Upper lobe of left lung (tissue), 6 donors: ENCODE measurements at regions not wholly inside any gene's neighbourhood (a gene's known extent, or its start where the extent isn't known, plus 50 kb on each side); places are given as distances from the start of the nearest gene placed in this dataset.

Source experiments
- ATAC-seq, 2 donors: fragments of 200-7000 bp; cut with Tn5 transposase; one replicate each; pipeline ENCODE4 v1.9.1; 2022; ENCODE audit warnings: mild to moderate bottlenecking in 2 of 2, moderate library complexity in 2 of 2; ENCODE audit not compliant: low FRiP score in 2 of 2
- DNase-seq, 2 donors: peaks; one replicate each; pipeline ENCODE4 v3.0.0-alpha.2; 2019 to 2020
- H3K27ac ChIP-seq, 4 donors: fragments of 200-600 bp; sonication (generic); one replicate each; pipeline ENCODE4 v1.5.1; 2016 to 2019
- H3K27me3 ChIP-seq, 4 donors: fragments of 200-600 bp; sonication (generic); one replicate each; pipeline ENCODE4 v1.5.1; 2017 to 2019
- H3K36me3 ChIP-seq, 4 donors: fragments of 200-600 bp; sonication (generic); one replicate each; pipeline ENCODE4 v1.5.1; 2016 to 2019
- H3K4me1 ChIP-seq, 4 donors: fragments of 200-600 bp; sonication (generic); one replicate each; pipeline ENCODE4 v1.5.1; 2018 to 2019
- H3K4me3 ChIP-seq, 4 donors: fragments of 200-600 bp; sonication (generic); one replicate each; pipeline ENCODE4 v1.5.1; 2017 to 2019; ENCODE audit warnings: mild to moderate bottlenecking in 2 of 4, moderate library complexity in 1 of 4
- H3K9me3 ChIP-seq, 4 donors: fragments of 200-600 bp; sonication (generic); one replicate each; pipeline ENCODE4 v1.5.1; 2018 to 2019
- CTCF ChIP-seq, 6 experiments: fragments of 450-650 bp in 4 of 6; fragments of 200-600 bp in 2 of 6; sonication (generic) in 2 of 6; IDR thresholded peaks; one replicate each; pipeline ENCODE4 v1.5.1; 2016 to 2019; ENCODE audit warnings: antibody characterized with exemption in 6 of 6
- EP300 ChIP-seq, 4 donors: sonication (generic); formaldehyde crosslinking; IDR thresholded peaks; one replicate each; pipeline ENCODE4 v1.5.1; 2017; ENCODE audit warnings: antibody characterized with exemption in 4 of 4, control low read depth in 2 of 4
- POLR2A ChIP-seq, 4 donors: fragments of 450-650 bp; IDR thresholded peaks; one replicate each; pipeline ENCODE4 v1.5.1; 2016 to 2017; ENCODE audit warnings: antibody characterized with exemption in 4 of 4, mild to moderate bottlenecking in 2 of 4
- POLR2AphosphoS5 ChIP-seq, 2 donors: sonication (generic); formaldehyde crosslinking; IDR thresholded peaks; one replicate each; pipeline ENCODE4 v1.5.1; 2017; ENCODE audit warnings: antibody characterized with exemption in 2 of 2
- WGBS, 2 donors: methylation state at CpG; one replicate each; pipeline ENCODE4 v1.1.5; 2017 to 2018; 5-methylcytosine and 5-hydroxymethylcytosine counted together
- donor health status: DM: no; HTN: no; CAD: no; lungs with moderate emphysema.
- donor health status: DM: no; HTN: yes; CAD: no; lungs with severe emphysema.

- TF ChIP-seq POLR2A (IDR thresholded peaks at IDR 0.05) (no peak), EP300 (IDR thresholded peaks at IDR 0.05) (no peak), POLR2AphosphoS5 (IDR thresholded peaks at IDR 0.05) (no peak)
- no peak overlapping the region for H3K4me3 ChIP-seq
- no peaks in the 10 kb centered on the region for H3K4me1 ChIP-seq
- no peak overlapping the region for H3K27ac ChIP-seq
- DNase-seq (no peak), ATAC-seq (no peak)
- H3K27me3 ChIP-seq, result no peaks in the 10 kb centered on the region
- WGBS, 2 donors, result 70 to 90% methylated on average over 6 of the region's 6 CpGs
- no peaks in the 10 kb centered on the region for H3K36me3 ChIP-seq
- no peaks in the 10 kb centered on the region for H3K9me3 ChIP-seq
These were observed 236.7 kb upstream of the KRR1 start for GRCh38 chr12:75748136-75748535.

DNA sequence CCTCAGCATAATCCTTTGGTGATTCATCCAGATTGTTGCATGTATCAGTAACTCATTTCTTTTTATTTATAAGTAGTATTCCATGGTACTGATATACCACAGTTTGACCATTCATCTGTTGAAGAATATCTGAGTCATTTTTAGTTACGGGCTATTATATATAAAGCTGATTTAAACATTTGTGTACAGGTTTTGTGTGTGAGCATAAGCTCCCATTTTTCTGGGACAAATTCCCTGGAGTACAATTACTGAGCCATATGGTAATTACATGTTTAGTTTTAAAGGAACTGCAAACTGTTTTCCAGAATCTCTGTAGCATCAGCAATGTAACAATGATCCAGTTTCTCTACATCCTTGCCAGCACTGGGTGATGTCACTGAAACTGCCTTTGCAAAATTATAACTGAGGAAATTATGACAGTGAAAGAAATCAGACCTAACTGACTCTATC lies 236.2 kb upstream of the KRR1 start:
- H3K9me3 ChIP-seq, result no peaks in the 10 kb centered on the region
- H3K4me1 ChIP-seq, result no peaks in the 10 kb centered on the region
- H3K36me3 ChIP-seq, result no peaks in the 10 kb centered on the region
- H3K27ac ChIP-seq, result no peak overlapping the region
- no peaks in the 10 kb centered on the region for H3K27me3 ChIP-seq
- TF ChIP-seq POLR2A (IDR thresholded peaks at IDR 0.05), result no peak
- no peak for TF ChIP-seq CTCF (IDR thresholded peaks at IDR 0.05)
- no peak for TF ChIP-seq EP300 (IDR thresholded peaks at IDR 0.05)
- no peak for TF ChIP-seq POLR2AphosphoS5 (IDR thresholded peaks at IDR 0.05)
- DNase-seq (no peak), ATAC-seq (no peak)
- no peak overlapping the region for H3K4me3 ChIP-seq
- 85 to 93% methylated on average over 1 of the region's 1 CpG for WGBS, 2 donors

DNA sequence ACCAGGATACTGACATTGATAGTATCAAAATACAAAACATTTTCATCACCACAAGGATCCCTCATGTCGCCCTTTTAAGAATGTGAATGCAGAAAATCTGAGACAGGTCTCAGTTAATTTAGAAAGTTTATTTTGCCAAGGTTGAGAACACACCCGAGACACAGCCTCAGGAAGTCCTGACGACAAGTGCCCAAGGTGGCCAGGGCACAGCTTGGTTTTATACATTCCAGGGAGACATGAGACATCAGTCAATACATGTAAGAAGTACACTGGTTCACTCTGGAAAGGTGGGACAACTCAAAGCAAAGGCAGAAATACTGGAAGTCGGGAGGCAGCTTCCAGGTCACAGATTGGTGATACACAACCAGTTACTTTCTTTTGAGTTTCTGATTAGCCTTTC lies 235.2 kb upstream of the KRR1 start:
- no peak overlapping the region for H3K27ac ChIP-seq
- no peak for DNase-seq
- 88 to 91% methylated on average over 4 of the region's 4 CpGs for WGBS, 2 donors
- no peaks in the 10 kb centered on the region for H3K4me1 ChIP-seq
- no peaks in the 10 kb centered on the region for H3K36me3 ChIP-seq
- H3K9me3 ChIP-seq, result no peaks in the 10 kb centered on the region
- TF ChIP-seq EP300 (IDR thresholded peaks at IDR 0.05) (no peak), CTCF (IDR thresholded peaks at IDR 0.05) (no peak), POLR2A (IDR thresholded peaks at IDR 0.05) (no peak), POLR2AphosphoS5 (IDR thresholded peaks at IDR 0.05) (no peak)
- ATAC-seq, result no peak
- H3K4me3 ChIP-seq, result no peak overlapping the region
- no peaks in the 10 kb centered on the region for H3K27me3 ChIP-seq

- ATAC-seq, result no peak
- no peaks in the 10 kb centered on the region for H3K36me3 ChIP-seq
These were observed 233.3 kb upstream of the KRR1 start for GRCh38 chr12:75744607-75745256.

DNA sequence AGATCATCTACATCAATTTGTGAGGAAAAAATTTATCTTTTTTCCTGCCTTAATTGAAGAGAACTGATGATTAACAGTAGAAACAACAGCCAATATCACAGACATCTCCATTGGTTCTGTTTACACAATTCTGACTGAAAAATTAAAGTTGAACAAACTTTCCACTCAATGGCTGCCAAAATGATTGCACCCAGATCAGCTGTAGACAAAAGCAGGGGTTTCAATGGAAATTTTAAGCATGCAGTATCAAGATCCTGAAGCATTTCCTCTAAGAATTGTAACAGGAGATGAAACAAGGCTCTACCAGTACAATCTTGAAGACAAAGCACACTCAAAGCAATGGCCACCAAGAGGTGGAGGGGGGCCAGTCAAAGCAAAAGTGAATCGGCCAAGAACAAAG lies 231.6 kb upstream of the KRR1 start:
- H3K9me3 ChIP-seq, result no peaks in the 10 kb centered on the region
- 86 to 96% methylated on average over 1 of the region's 1 CpG for WGBS, 2 donors
- no peaks in the 10 kb centered on the region for H3K36me3 ChIP-seq
- no peak for ATAC-seq
- H3K4me1 ChIP-seq, result no peaks in the 10 kb centered on the region
- H3K4me3 ChIP-seq, result no peak overlapping the region
- H3K27me3 ChIP-seq, result no peaks in the 10 kb centered on the region
- TF ChIP-seq EP300 (IDR thresholded peaks at IDR 0.05), result no peak
- no peak for TF ChIP-seq CTCF (IDR thresholded peaks at IDR 0.05)
- TF ChIP-seq POLR2AphosphoS5 (IDR thresholded peaks at IDR 0.05), result no peak
- no peak for TF ChIP-seq POLR2A (IDR thresholded peaks at IDR 0.05)
- no peak overlapping the region for H3K27ac ChIP-seq
- no peak for DNase-seq

More at GRCh38 chr12:75744607-75745256, 233.3 kb upstream of the KRR1 start:
- no peak overlapping the region for H3K27ac ChIP-seq
- H3K4me1 ChIP-seq, result no peaks in the 10 kb centered on the region
- no peak overlapping the region for H3K4me3 ChIP-seq
- H3K9me3 ChIP-seq, result no peaks in the 10 kb centered on the region
- TF ChIP-seq CTCF (IDR thresholded peaks at IDR 0.05), result no peak
- TF ChIP-seq EP300 (IDR thresholded peaks at IDR 0.05), result no peak
- TF ChIP-seq POLR2AphosphoS5 (IDR thresholded peaks at IDR 0.05), result no peak
- TF ChIP-seq POLR2A (IDR thresholded peaks at IDR 0.05), result no peak
- WGBS, 2 donors, result 50 to 53% methylated on average over 1 of the region's 1 CpG
- no peak for DNase-seq
- H3K27me3 ChIP-seq, result no peaks in the 10 kb centered on the region
